ENCODE measurements at regions not wholly inside any gene's neighbourhood (a gene's known extent, or its start where the extent isn't known, plus 50 kb on each side); places are given as distances from the start of the nearest gene placed in this dataset.

GRCh38 chr1:189424746-189425331, 1052.8 kb downstream of the BRINP3 start:
- no peak overlapping the region for H3K4me2 ChIP-seq (ENCODE audit: low read length)
- no peaks in the 10 kb centered on the region for H3F3A ChIP-seq (ENCODE audit: insufficient read depth, low read length, poor library complexity, severe bottlenecking)
- H3K79me2 ChIP-seq (replicated peaks; ENCODE audit: insufficient read depth, low read length) = no peaks in the 10 kb centered on the region
- no peaks in the 10 kb centered on the region for H3K9me3 ChIP-seq (ENCODE audit: low read length)
- H2AFZ ChIP-seq (ENCODE audit: low read depth, low read length) = no peak overlapping the region
- H3K4me3 ChIP-seq (ENCODE audit: low read length) = no peak overlapping the region
- no peaks in the 10 kb centered on the region for H4K20me1 ChIP-seq (ENCODE audit: insufficient read depth)
- no peak overlapping the region for H3K27ac ChIP-seq (ENCODE audit: low read length)
- TF ChIP-seq CTCF (IDR thresholded peaks at IDR 0.05; ENCODE audit: poor library complexity, severe bottlenecking) (no peak), MXI1 (conservative IDR thresholded peaks at IDR 0.05; ENCODE audit: poor library complexity, severe bottlenecking) (no peak), RAD21 (conservative IDR thresholded peaks at IDR 0.05) (no peak), REST (IDR thresholded peaks at IDR 0.05; ENCODE audit: borderline replicate concordance) (no peak)
- no peak overlapping the region for H3K9ac ChIP-seq (ENCODE audit: low read length)
- no peaks in the 10 kb centered on the region for H3K27me3 ChIP-seq (ENCODE audit: insufficient read depth, low read depth, low read length)
- no peaks in the 10 kb centered on the region for H3K9me2 ChIP-seq (ENCODE audit: insufficient read depth, low read length)
- no peaks in the 10 kb centered on the region for H3K36me3 ChIP-seq (ENCODE audit: insufficient read depth, low read length)

- H4K20me1 ChIP-seq (ENCODE audit: insufficient read depth) = no peaks in the 10 kb centered on the region
- H3K9me2 ChIP-seq (ENCODE audit: insufficient read depth, low read length) = no peaks in the 10 kb centered on the region
- no peak overlapping the region for H3K9ac ChIP-seq (ENCODE audit: low read length)
- no peaks in the 10 kb centered on the region for H3K27me3 ChIP-seq (ENCODE audit: insufficient read depth, low read depth, low read length)
- no peaks in the 10 kb centered on the region for H3K79me2 ChIP-seq (replicated peaks; ENCODE audit: insufficient read depth, low read length)
- H3K9me3 ChIP-seq (ENCODE audit: low read length) = no peaks in the 10 kb centered on the region
- TF ChIP-seq RAD21 (conservative IDR thresholded peaks at IDR 0.05) = peak; percentile 30
- TF ChIP-seq TAF1 (IDR thresholded peaks at IDR 0.05; ENCODE audit: low read depth) = no peak
- TF ChIP-seq EZH2 (IDR thresholded peaks at IDR 0.05; ENCODE audit: borderline replicate concordance, insufficient read depth, low read length, poor library complexity, severe bottlenecking) = no peak
- no peak for TF ChIP-seq REST (IDR thresholded peaks at IDR 0.05; ENCODE audit: borderline replicate concordance)
- no peak for TF ChIP-seq POLR2AphosphoS5 (IDR thresholded peaks at IDR 0.05)
- no peak for TF ChIP-seq MXI1 (conservative IDR thresholded peaks at IDR 0.05; ENCODE audit: poor library complexity, severe bottlenecking)
- peak; percentile 29 for TF ChIP-seq CTCF (IDR thresholded peaks at IDR 0.05; ENCODE audit: poor library complexity, severe bottlenecking)
- TF ChIP-seq SMC3 (conservative IDR thresholded peaks at IDR 0.05; ENCODE audit: poor library complexity) = no peak
- no peak for TF ChIP-seq EP300 (conservative IDR thresholded peaks at IDR 0.05; ENCODE audit: poor library complexity, severe bottlenecking)
- H2AFZ ChIP-seq (ENCODE audit: low read depth, low read length) = no peak overlapping the region
- H3F3A ChIP-seq (ENCODE audit: insufficient read depth, low read length, poor library complexity, severe bottlenecking) = no peaks in the 10 kb centered on the region
- no peak overlapping the region for H3K4me2 ChIP-seq (ENCODE audit: low read length)
- H3K27ac ChIP-seq (ENCODE audit: low read length) = no peak overlapping the region
- no peak overlapping the region for H3K4me3 ChIP-seq (ENCODE audit: low read length)
- no peaks in the 10 kb centered on the region for H3K36me3 ChIP-seq (ENCODE audit: insufficient read depth, low read length)
Measured at GRCh38 chr1:189429610-189430009, 1048.1 kb downstream of the BRINP3 start.
